Thyroid gland (tissue), 4 donors: ENCODE measurements at regions not wholly inside any gene's neighbourhood (a gene's known extent, or its start where the extent isn't known, plus 50 kb on each side); places are given as distances from the start of the nearest gene placed in this dataset.
"Not testable (repeated sequence)": the region's sequence is repeated elsewhere in the genome, so short reads cannot be mapped to it uniquely, and the experiment has no call there.

Experiments
- DNase-seq, 2 donors: peaks; one replicate each; pipeline ENCODE4 v3.0.0-alpha.2; 2019
- H3K27ac ChIP-seq, 3 donors: fragments of 200-600 bp; sonication (generic); 1 replicate in 2 of 3; 2 replicates in 1 of 3; pipeline ENCODE4 v1.5.1; 2016 to 2019; ENCODE audit warnings: mild to moderate bottlenecking in 1 of 3, moderate library complexity in 1 of 3
- H3K27me3 ChIP-seq: fragments of 200-600 bp; sonication (generic); one replicate; pipeline ENCODE4 v1.5.1; 2019
- H3K36me3 ChIP-seq, 2 donors: fragments of 200-600 bp; sonication (generic); one replicate each; pipeline ENCODE4 v1.5.1; 2016 to 2019
- H3K4me1 ChIP-seq, 2 donors: fragments of 200-600 bp; sonication (generic); one replicate each; pipeline ENCODE4 v1.5.1; 2017 to 2019
- H3K4me3 ChIP-seq, 3 donors: fragments of 200-600 bp; sonication (generic); replicated peaks in 1 of 3; 1 replicate in 2 of 3; 2 replicates in 1 of 3; pipeline ENCODE4 v1.5.1; 2016; ENCODE audit warnings: mild to moderate bottlenecking in 1 of 3
- H3K9me3 ChIP-seq: fragments of 200-600 bp; sonication (generic); one replicate; pipeline ENCODE4 v1.5.1; 2017
- CTCF ChIP-seq, 6 experiments: fragments of 200-600 bp in 3 of 6; fragments of 450-650 bp in 3 of 6; sonication (generic) in 3 of 6; IDR thresholded peaks; one replicate each; pipeline ENCODE4 v1.5.1; 2016 to 2019; ENCODE audit warnings: antibody characterized with exemption in 6 of 6, mild to moderate bottlenecking in 2 of 6, inconsistent platforms in 1 of 6, moderate library complexity in 1 of 6
- POLR2A ChIP-seq, 2 donors: fragments of 450-650 bp; IDR thresholded peaks; one replicate each; pipeline ENCODE4 v1.6.1; 2017; ENCODE audit warnings: antibody characterized with exemption in 2 of 2, mild to moderate bottlenecking in 2 of 2, moderate library complexity in 1 of 2
- WGBS, 2 donors: methylation state at CpG; one replicate each; pipeline ENCODE4 v1.1.5; 2017; 5-methylcytosine and 5-hydroxymethylcytosine counted together
- intact Hi-C: fragments of 100-400 bp; cut with DNase I; formaldehyde crosslinking; loops from one replicate; pipeline ENCODE4 v1.15.1; 2023

- Histone ChIP-seq H3K27ac (no peak overlapping the region), H3K4me1 (no peaks in the 10 kb centered on the region), H3K4me3 (no peak overlapping the region), H3K9me3 (no peaks in the 10 kb centered on the region), H3K27me3 (no peaks in the 10 kb centered on the region), H3K36me3 (no peaks in the 10 kb centered on the region)
- intact Hi-C loops = no loop called here
- 72 to 87% methylated on average over 8 of the region's 8 CpGs for WGBS, 2 donors
- DNase-seq = no peak
- TF ChIP-seq CTCF (IDR thresholded peaks at IDR 0.05) (no peak), POLR2A (IDR thresholded peaks at IDR 0.05) (no peak)
These were observed 533.8 kb downstream of the ADCYAP1 start for GRCh38 chr18:1438458-1438910.

GRCh38 chr18:1438967-1439366 is 534.3 kb downstream of the ADCYAP1 start:
- 59 to 60% methylated on average over 3 of the region's 3 CpGs for WGBS, 2 donors

GRCh38 chr18:1444062-1444461 is 539.4 kb downstream of the ADCYAP1 start:
- intact Hi-C loops, H3K36me3 ChIP-seq, DNase-seq, H3K4me1 ChIP-seq, H3K27ac ChIP-seq, H3K4me3 ChIP-seq, H3K27me3 ChIP-seq, H3K9me3 ChIP-seq: not testable (repeated sequence)
- whole genome bisulfite sequencing, 2 donors = 65 to 88% methylated on average over 2 of the region's 2 CpGs

More at GRCh38 chr18:1438967-1439366, 534.3 kb downstream of the ADCYAP1 start:
- Histone ChIP-seq H3K27ac (no peak overlapping the region), H3K27me3 (no peaks in the 10 kb centered on the region), H3K9me3 (no peaks in the 10 kb centered on the region), H3K36me3 (no peaks in the 10 kb centered on the region), H3K4me1 (no peaks in the 10 kb centered on the region), H3K4me3 (no peak overlapping the region)
- DNase-seq = no peak
- no peak for TF ChIP-seq CTCF (IDR thresholded peaks at IDR 0.05)
- TF ChIP-seq POLR2A (IDR thresholded peaks at IDR 0.05) = no peak
- intact Hi-C loops = no loop called here

GRCh38 chr18:1446765-1447164 is 542.1 kb downstream of the ADCYAP1 start:
- no peak overlapping the region for H3K27ac ChIP-seq
- intact Hi-C loops = no loop called here
- no peaks in the 10 kb centered on the region for H3K9me3 ChIP-seq
- 51 to 67% methylated on average over 1 of the region's 1 CpG for WGBS, 2 donors
- no peaks in the 10 kb centered on the region for H3K27me3 ChIP-seq
- no peaks in the 10 kb centered on the region for H3K36me3 ChIP-seq
- DNase-seq = no peak
- H3K4me1 ChIP-seq = no peaks in the 10 kb centered on the region
- H3K4me3 ChIP-seq = no peak overlapping the region
- TF ChIP-seq POLR2A (IDR thresholded peaks at IDR 0.05) (no peak), CTCF (IDR thresholded peaks at IDR 0.05) (no peak)

GRCh38 chr18:1452821-1453220 is 548.1 kb downstream of the ADCYAP1 start:
- intact Hi-C loops = loop anchor here (5.0 kb wide), 1 partner anchor 159 kb away; no protein-coding TSS in a partner anchor
- H3K36me3 ChIP-seq = no peaks in the 10 kb centered on the region
- no peak overlapping the region for H3K4me3 ChIP-seq
- no peaks in the 10 kb centered on the region for H3K27me3 ChIP-seq
- H3K9me3 ChIP-seq = no peaks in the 10 kb centered on the region
- no peaks in the 10 kb centered on the region for H3K4me1 ChIP-seq
- H3K27ac ChIP-seq = no peak overlapping the region
- no peak for TF ChIP-seq CTCF (IDR thresholded peaks at IDR 0.05)
- no peak for TF ChIP-seq POLR2A (IDR thresholded peaks at IDR 0.05)
- no peak for DNase-seq
- WGBS, 2 donors = 43 to 93% methylated on average over 1 of the region's 1 CpG

- H3K4me3 ChIP-seq = no peak overlapping the region
- intact Hi-C loops = no loop called here
- no peaks in the 10 kb centered on the region for H3K9me3 ChIP-seq
- DNase-seq = no peak
- no peak overlapping the region for H3K27ac ChIP-seq
- TF ChIP-seq POLR2A (IDR thresholded peaks at IDR 0.05) (no peak), CTCF (IDR thresholded peaks at IDR 0.05) (no peak)
- no peaks in the 10 kb centered on the region for H3K4me1 ChIP-seq
- no peaks in the 10 kb centered on the region for H3K36me3 ChIP-seq
- H3K27me3 ChIP-seq = no peaks in the 10 kb centered on the region
These were observed 550.9 kb downstream of the ADCYAP1 start for GRCh38 chr18:1455605-1456004.
